IMR-90 (cell line): ENCODE measurements at regions not wholly inside any gene's neighbourhood (a gene's known extent, or its start where the extent isn't known, plus 50 kb on each side); places are given as distances from the start of the nearest gene placed in this dataset.

Experiments
- ATAC-seq: fragments of 200-7000 bp; cut with Tn5 transposase; 2 replicates; pipeline ENCODE4 v1.9.1; 2020; ENCODE audit warnings: low read depth, mild to moderate bottlenecking, moderate library complexity
- BruUV-seq: library from RNA; stranded (reverse); fragments of 400-500 nt; replicated peaks from 2 replicates; lab custom pipeline; 2021; lab: Mats Ljungman, UMichigan
- CTCF ChIA-PET: fragments of 300-600 bp; formaldehyde crosslinking; extraction: SDS; loops from one replicate; lab custom pipeline; 2021; ENCODE audit warnings: antibody characterized with exemption; lab: Yijun Ruan, JAX
- POLR2A ChIA-PET: fragments of 300-600 bp; sonication (Branson Sonifier 250); formaldehyde crosslinking; loops from one replicate; lab custom pipeline; 2022; ENCODE audit warnings: antibody characterized with exemption; ENCODE audit not compliant: unreplicated experiment; lab: Charles Lee
- DNase-seq: peaks from one replicate; pipeline ENCODE4 v3.0.0; 2013
- H2AFZ ChIP-seq: replicated peaks from 2 replicates; pipeline ENCODE3; 2013; ENCODE audit warnings: low read length, mild to moderate bottlenecking; ENCODE audit not compliant: poor library complexity
- H2AK5ac ChIP-seq: 2 replicates; pipeline ENCODE4 v1.6.1; 2013; ENCODE audit warnings: low read depth, low read length, inconsistent platforms
- H2AK9ac ChIP-seq: replicated peaks from 2 replicates; pipeline ENCODE3; 2013; ENCODE audit warnings: mild to moderate bottlenecking, low read depth, low read length, moderate library complexity; ENCODE audit not compliant: poor library complexity
- H2BK120ac ChIP-seq: 2 replicates; pipeline ENCODE4 v1.6.1; 2013; ENCODE audit warnings: low read depth, low read length, inconsistent platforms
- H2BK15ac ChIP-seq: 3 replicates; pipeline ENCODE4 v1.6.1; 2013; ENCODE audit warnings: low read depth, low read length, inconsistent platforms
- H2BK20ac ChIP-seq: 2 replicates; pipeline ENCODE4 v1.6.1; 2013; ENCODE audit warnings: low read depth, mild to moderate bottlenecking, inconsistent platforms, low read length, moderate library complexity
- H2BK5ac ChIP-seq: 2 replicates; pipeline ENCODE4 v1.6.1; 2013; ENCODE audit warnings: mild to moderate bottlenecking, low read depth, low read length, inconsistent platforms; ENCODE audit not compliant: poor library complexity, severe bottlenecking
- H3K14ac ChIP-seq: replicated peaks from 2 replicates; pipeline ENCODE4 v1.6.1; 2013; ENCODE audit warnings: low read depth, low read length, inconsistent platforms
- H3K18ac ChIP-seq: 2 replicates; pipeline ENCODE4 v1.6.1; 2013; ENCODE audit warnings: low read depth, low read length, control low read depth
- H3K23ac ChIP-seq: 2 replicates; pipeline ENCODE4 v1.6.1; 2013; ENCODE audit warnings: low read depth, low read length, inconsistent platforms
- H3K27ac ChIP-seq: 2 replicates; pipeline ENCODE4 v1.5.1; 2013; ENCODE audit warnings: mild to moderate bottlenecking, control low read depth, low read length; ENCODE audit not compliant: insufficient read depth
- H3K27me3 ChIP-seq: 2 replicates; pipeline ENCODE4 v1.6.1; 2013; ENCODE audit warnings: low read length; ENCODE audit not compliant: control insufficient read depth, insufficient read depth
- H3K36me3 ChIP-seq: 2 replicates; pipeline ENCODE4 v1.6.1; 2013; ENCODE audit warnings: low read length, mixed read lengths; ENCODE audit not compliant: control insufficient read depth, insufficient read depth
- H3K4ac ChIP-seq: 2 replicates; pipeline ENCODE4 v1.6.1; 2013; ENCODE audit warnings: low read depth, low read length, inconsistent platforms
- H3K4me1 ChIP-seq: 2 replicates; pipeline ENCODE4 v1.6.1; 2013; ENCODE audit warnings: low read length, mixed read lengths; ENCODE audit not compliant: control insufficient read depth, insufficient read depth
- H3K4me2 ChIP-seq: 2 replicates; pipeline ENCODE4 v1.6.1; 2013; ENCODE audit warnings: low read depth, mild to moderate bottlenecking, control low read depth, low read length, moderate library complexity
- H3K4me3 ChIP-seq: 2 replicates; pipeline ENCODE4 v1.5.1; 2013; ENCODE audit warnings: low read depth, mild to moderate bottlenecking, control low read depth, low read length, moderate library complexity; ENCODE audit not compliant: insufficient read depth
- H3K56ac ChIP-seq: 2 replicates; pipeline ENCODE4 v1.6.1; 2013; ENCODE audit warnings: low read length, inconsistent platforms; ENCODE audit not compliant: insufficient read depth; ENCODE audit errors: extremely low read depth
- H3K79me1 ChIP-seq, 2 experiments: 2 replicates each; pipeline ENCODE4 v1.6.1; 2013; ENCODE audit warnings: low read length in 2 of 2, inconsistent platforms in 1 of 2, low read depth in 1 of 2
- H3K9ac ChIP-seq: 2 replicates; pipeline ENCODE4 v1.6.1; 2013; ENCODE audit warnings: low read depth, low read length, control low read depth
- H3K9me1 ChIP-seq: 2 replicates; pipeline ENCODE4 v1.6.1; 2013; ENCODE audit warnings: low read length, inconsistent platforms; ENCODE audit not compliant: insufficient read depth
- H3K9me3 ChIP-seq: 2 replicates; pipeline ENCODE4 v1.6.1; 2013; ENCODE audit warnings: low read length; ENCODE audit not compliant: control insufficient read depth, insufficient read depth
- H4K20me1 ChIP-seq: 2 replicates; pipeline ENCODE4 v1.6.1; 2013; ENCODE audit warnings: low read length, inconsistent platforms; ENCODE audit not compliant: insufficient read depth
- H4K5ac ChIP-seq: 2 replicates; pipeline ENCODE4 v1.6.1; 2013; ENCODE audit warnings: mild to moderate bottlenecking, low read depth, low read length, control low read depth
- H4K8ac ChIP-seq, 2 experiments: 2 replicates each; pipeline ENCODE4 v1.6.1; 2013; ENCODE audit warnings: low read depth in 2 of 2, low read length in 2 of 2, control low read depth in 1 of 2, inconsistent platforms in 1 of 2
- H4K91ac ChIP-seq: 2 replicates; pipeline ENCODE4 v1.6.1; 2013; ENCODE audit warnings: low read depth, low read length, inconsistent platforms; ENCODE audit not compliant: insufficient read depth
- BHLHE40 ChIP-seq: fragments of 150-350 bp; IDR thresholded peaks from 2 replicates; pipeline ENCODE4 v1.6.1; 2016; ENCODE audit warnings: mild to moderate bottlenecking, low read depth, low read length
- CTCF ChIP-seq: conservative IDR thresholded peaks from 2 replicates; pipeline ENCODE4 v1.5.1; 2012; ENCODE audit warnings: mild to moderate bottlenecking, low read depth, low read length, improper control_type of control experiment
- ELK1 ChIP-seq: fragments of 150-350 bp; IDR thresholded peaks from 2 replicates; pipeline ENCODE4 v1.6.1; 2016; ENCODE audit warnings: low read depth, mild to moderate bottlenecking, low read length, moderate library complexity, borderline replicate concordance
- POLR2A ChIP-seq: IDR thresholded peaks from 2 replicates; pipeline ENCODE4 v1.6.1; 2012; ENCODE audit warnings: mild to moderate bottlenecking, low read depth, low read length
- RCOR1 ChIP-seq: IDR thresholded peaks from 2 replicates; pipeline ENCODE4 v1.6.1; 2012; ENCODE audit warnings: mild to moderate bottlenecking, low read length, improper control_type of control experiment; ENCODE audit not compliant: insufficient replicate concordance
- RFX5 ChIP-seq: IDR thresholded peaks from 2 replicates; pipeline ENCODE4 v1.8.0; 2012; ENCODE audit warnings: low read depth, mild to moderate bottlenecking, low read length, moderate library complexity
- SMC3 ChIP-seq: fragments of 150-350 bp; IDR thresholded peaks from 2 replicates; pipeline ENCODE4 v1.6.1; 2016; ENCODE audit warnings: low read depth, mild to moderate bottlenecking, antibody characterized with exemption, low read length, moderate library complexity
- WGBS, 2 experiments: methylation state at CpG; one replicate each; pipeline versions ENCODE4 v1.1.5 to v1.1.7; 2013; ENCODE audit warnings: missing lambda C conversion rate in 2 of 2; ENCODE audit not compliant: insufficient read length in 1 of 2; ENCODE audit errors: extremely low coverage in 2 of 2; 5-methylcytosine and 5-hydroxymethylcytosine counted together
- dilution Hi-C: fragments of 300-500 bp; cut with HindIII; formaldehyde crosslinking; loops from one replicate; pipeline ENCODE4 v1.14.3; 2018; ENCODE audit warnings: low sequenced_read_pairs; ENCODE audit not compliant: unreplicated experiment
- in situ Hi-C: fragments of 300-500 bp; cut with MboI; formaldehyde crosslinking; loops from 3 replicates; pipeline ENCODE4 v1.14.3; 2019; ENCODE audit warnings: low sequenced_read_pairs, inconsistent platforms, mixed read lengths
- intact Hi-C: fragments of 100-400 bp; cut with micrococcal nuclease; formaldehyde crosslinking; loops from 2 replicates; pipeline ENCODE4 v1.10.0; 2022

GRCh38 chr12:66742508-66743367, 63.9 kb upstream of the GRIP1 start:
- no peak overlapping the region for H3K4ac ChIP-seq
- H4K20me1 ChIP-seq: no peaks in the 10 kb centered on the region
- H3K9ac ChIP-seq: no peak overlapping the region
- DNase-seq (no peak), ATAC-seq (no peak)
- POLR2A ChIA-PET: interaction anchor here (0.6 kb wide), 2 partner anchors 84 to 507 kb away, joined by 3 to 4 read pairs; no protein-coding TSS in a partner anchor
- H2AK5ac ChIP-seq: no peak overlapping the region
- no peak overlapping the region for H4K5ac ChIP-seq
- no peak overlapping the region for H3K4me3 ChIP-seq
- H2BK20ac ChIP-seq: no peak overlapping the region
- H3K56ac ChIP-seq: no peak overlapping the region
- no peak overlapping the region for H2BK120ac ChIP-seq
- WGBS, 2 experiments: no CpG with 5 or more reads among the region's 2 CpGs
- TF ChIP-seq RCOR1: no peak
- no peak for TF ChIP-seq BHLHE40
- TF ChIP-seq POLR2A: no peak
- TF ChIP-seq CTCF: no peak
- no peak for TF ChIP-seq RFX5
- TF ChIP-seq SMC3: no peak
- no peak for TF ChIP-seq ELK1
- no peak overlapping the region for H3K23ac ChIP-seq
- H3K79me1 ChIP-seq: no peaks in the 10 kb centered on the region
- H3K14ac ChIP-seq: no peak overlapping the region
- intact Hi-C loops: no loop called here
- H3K36me3 ChIP-seq: no peaks in the 10 kb centered on the region
- H3K27ac ChIP-seq: no peak overlapping the region
- H4K8ac ChIP-seq: no peak overlapping the region
- dilution Hi-C loops: no loop called here
- H3K9me3 ChIP-seq: no peaks in the 10 kb centered on the region
- CTCF ChIA-PET: no interaction called here
- no peak overlapping the region for H3K18ac ChIP-seq
- no peak overlapping the region for H2BK15ac ChIP-seq
- H3K4me2 ChIP-seq: no peak overlapping the region
- H2BK5ac ChIP-seq: no peak overlapping the region
- no TSS peak for BruUV-seq
- H2AK9ac ChIP-seq: no peak overlapping the region
- H4K91ac ChIP-seq: no peak overlapping the region
- H2AFZ ChIP-seq: no peak overlapping the region
- H3K4me1 ChIP-seq: no peaks in the 10 kb centered on the region
- no peaks in the 10 kb centered on the region for H3K9me1 ChIP-seq
- H3K27me3 ChIP-seq: no peaks in the 10 kb centered on the region
- in situ Hi-C loops: no loop called here
